Gastroesophageal sphincter (tissue), 3 donors: ENCODE measurements at regions not wholly inside any gene's neighbourhood (a gene's known extent, or its start where the extent isn't known, plus 50 kb on each side); places are given as distances from the start of the nearest gene placed in this dataset.

ENCODE experiments used
- CTCF ChIP-seq, 4 experiments: fragments of 200-600 bp in 2 of 4; fragments of 450-650 bp in 2 of 4; sonication (generic) in 1 of 4; IDR thresholded peaks; one replicate each; pipeline ENCODE4 v1.5.1; 2017 to 2019; ENCODE audit warnings: antibody characterized with exemption in 4 of 4, mild to moderate bottlenecking in 2 of 4, moderate library complexity in 2 of 4
- POLR2A ChIP-seq, 2 donors: fragments of 450-650 bp; IDR thresholded peaks; one replicate each; pipeline ENCODE4 v1.6.1; 2017; ENCODE audit warnings: antibody characterized with exemption in 2 of 2, mild to moderate bottlenecking in 2 of 2, moderate library complexity in 1 of 2
- POLR2AphosphoS5 ChIP-seq: sonication (generic); formaldehyde crosslinking; IDR thresholded peaks from one replicate; pipeline ENCODE4 v1.6.1; 2017; ENCODE audit warnings: antibody characterized with exemption

GRCh38 chr18:60892855-60893254, 440.4 kb upstream of the CDH20 start:
- TF ChIP-seq POLR2AphosphoS5, result no peak
- TF ChIP-seq CTCF (IDR thresholded peaks at IDR 0.05), result no peak
- no peak for TF ChIP-seq POLR2A (IDR thresholded peaks at IDR 0.05)
